Adipocyte (in vitro differentiated cells): ENCODE measurements at regions not wholly inside any gene's neighbourhood (a gene's known extent, or its start where the extent isn't known, plus 50 kb on each side); places are given as distances from the start of the nearest gene placed in this dataset.

Experiments
- DNase-seq: peaks from one replicate; pipeline ENCODE4 v3.0.0-alpha.2; 2015; ENCODE audit warnings: low read depth
- H3K27me3 ChIP-seq: replicated peaks from 2 replicates; pipeline ENCODE4 v1.7.0; 2013; ENCODE audit warnings: mild to moderate bottlenecking, low read length, moderate library complexity; ENCODE audit not compliant: control insufficient read depth, insufficient read depth
- H3K36me3 ChIP-seq: 2 replicates; pipeline ENCODE4 v1.7.0; 2013; ENCODE audit warnings: low read length, mild to moderate bottlenecking, moderate library complexity; ENCODE audit not compliant: control insufficient read depth, insufficient read depth, severe bottlenecking
- H3K4me1 ChIP-seq: 2 replicates; pipeline ENCODE4 v1.7.0; 2013; ENCODE audit warnings: mild to moderate bottlenecking, low read length, moderate library complexity; ENCODE audit not compliant: control insufficient read depth, insufficient read depth
- H3K4me3 ChIP-seq: 2 replicates; pipeline ENCODE4 v1.7.0; 2013; ENCODE audit warnings: mild to moderate bottlenecking, low read length, moderate library complexity
- H3K9ac ChIP-seq: 2 replicates; pipeline ENCODE4 v1.7.0; 2013; ENCODE audit warnings: mild to moderate bottlenecking, low read length, moderate library complexity
- H3K9me3 ChIP-seq: 2 replicates; pipeline ENCODE4 v1.7.0; 2013; ENCODE audit warnings: mild to moderate bottlenecking, low read length, moderate library complexity; ENCODE audit not compliant: control insufficient read depth

- Histone ChIP-seq H3K4me1 (no peaks in the 10 kb centered on the region), H3K27me3 (peaks cover 44% of the 10 kb centered on the region), H3K4me3 (no peak overlapping the region), H3K36me3 (no peaks in the 10 kb centered on the region), H3K9ac (no peak overlapping the region), H3K9me3 (no peaks in the 10 kb centered on the region)
- DNase-seq, result no peak
Measured at GRCh38 chr20:48276021-48276342, 490.7 kb upstream of the SULF2 start.

GRCh38 chr20:48275286-48276020 lies 490.2 kb upstream of the SULF2 start:
- Histone ChIP-seq H3K4me3 (no peak overlapping the region), H3K9me3 (no peaks in the 10 kb centered on the region), H3K9ac (no peak overlapping the region), H3K4me1 (no peaks in the 10 kb centered on the region), H3K36me3 (no peaks in the 10 kb centered on the region), H3K27me3 (peaks cover 48% of the 10 kb centered on the region)
- DNase-seq, result no peak

- H3K27me3 ChIP-seq, result peaks cover 50% of the 10 kb centered on the region
- no peak for DNase-seq
- H3K4me1 ChIP-seq, result no peaks in the 10 kb centered on the region
- H3K9me3 ChIP-seq, result no peaks in the 10 kb centered on the region
- no peak overlapping the region for H3K9ac ChIP-seq
- H3K36me3 ChIP-seq, result no peaks in the 10 kb centered on the region
- no peak overlapping the region for H3K4me3 ChIP-seq
Measured at GRCh38 chr20:48273843-48274242, 488.6 kb upstream of the SULF2 start.

GRCh38 chr20:48270885-48271284 lies 485.6 kb upstream of the SULF2 start:
- H3K27me3 ChIP-seq, result peaks cover 57% of the 10 kb centered on the region
- H3K4me1 ChIP-seq, result no peaks in the 10 kb centered on the region
- no peak overlapping the region for H3K4me3 ChIP-seq
- DNase-seq, result no peak
- no peaks in the 10 kb centered on the region for H3K36me3 ChIP-seq
- no peak overlapping the region for H3K9ac ChIP-seq
- peaks cover 6% of the 10 kb centered on the region for H3K9me3 ChIP-seq

GRCh38 chr20:48267860-48268633 lies 482.8 kb upstream of the SULF2 start:
- no peak overlapping the region for H3K4me3 ChIP-seq
- H3K27me3 ChIP-seq, result peaks cover 68% of the 10 kb centered on the region
- no peak for DNase-seq
- H3K9me3 ChIP-seq, result peaks cover 6% of the 10 kb centered on the region
- no peaks in the 10 kb centered on the region for H3K36me3 ChIP-seq
- H3K4me1 ChIP-seq, result no peaks in the 10 kb centered on the region
- no peak overlapping the region for H3K9ac ChIP-seq

GRCh38 chr20:48266571-48266970 lies 481.3 kb upstream of the SULF2 start:
- Histone ChIP-seq H3K4me3 (no peak overlapping the region), H3K9ac (no peak overlapping the region), H3K36me3 (no peaks in the 10 kb centered on the region), H3K9me3 (peaks cover 6% of the 10 kb centered on the region), H3K27me3 (peaks cover 56% of the 10 kb centered on the region), H3K4me1 (no peaks in the 10 kb centered on the region)
- DNase-seq, result no peak

GRCh38 chr20:48265791-48266190 lies 480.5 kb upstream of the SULF2 start:
- no peak overlapping the region for H3K9ac ChIP-seq
- peaks cover 6% of the 10 kb centered on the region for H3K9me3 ChIP-seq
- H3K4me1 ChIP-seq, result no peaks in the 10 kb centered on the region
- peaks cover 56% of the 10 kb centered on the region for H3K27me3 ChIP-seq
- H3K4me3 ChIP-seq, result no peak overlapping the region
- no peaks in the 10 kb centered on the region for H3K36me3 ChIP-seq
- DNase-seq, result no peak

- no peak overlapping the region for H3K4me3 ChIP-seq
- no peak for DNase-seq
- no peaks in the 10 kb centered on the region for H3K4me1 ChIP-seq
- no peaks in the 10 kb centered on the region for H3K36me3 ChIP-seq
- H3K27me3 ChIP-seq, result peaks cover 58% of the 10 kb centered on the region
- peaks cover 6% of the 10 kb centered on the region for H3K9me3 ChIP-seq
- H3K9ac ChIP-seq, result no peak overlapping the region
Measured at GRCh38 chr20:48262955-48263354, 477.7 kb upstream of the SULF2 start.

- Histone ChIP-seq H3K4me1 (no peaks in the 10 kb centered on the region), H3K9ac (no peak overlapping the region), H3K27me3 (peaks cover 59% of the 10 kb centered on the region), H3K4me3 (no peak overlapping the region), H3K36me3 (no peaks in the 10 kb centered on the region), H3K9me3 (peaks cover 6% of the 10 kb centered on the region)
- DNase-seq, result no peak
Measured at GRCh38 chr20:48262466-48262865, 477.2 kb upstream of the SULF2 start.

GRCh38 chr20:48261398-48261910 lies 476.2 kb upstream of the SULF2 start:
- DNase-seq, result no peak
- Histone ChIP-seq H3K9ac (no peak overlapping the region), H3K4me1 (no peaks in the 10 kb centered on the region), H3K4me3 (no peak overlapping the region), H3K9me3 (peaks cover 9% of the 10 kb centered on the region), H3K36me3 (no peaks in the 10 kb centered on the region), H3K27me3 (peaks cover 56% of the 10 kb centered on the region)

- no peak for DNase-seq
Measured at GRCh38 chr20:48260129-48260756, 475.0 kb upstream of the SULF2 start.

More at GRCh38 chr20:48260129-48260756, 475.0 kb upstream of the SULF2 start:
- no peaks in the 10 kb centered on the region for H3K4me1 ChIP-seq
- H3K4me3 ChIP-seq, result no peak overlapping the region
- H3K9me3 ChIP-seq, result peaks cover 16% of the 10 kb centered on the region
- H3K36me3 ChIP-seq, result no peaks in the 10 kb centered on the region
- H3K27me3 ChIP-seq, result peaks cover 61% of the 10 kb centered on the region
- no peak overlapping the region for H3K9ac ChIP-seq
